HUDEP-2 (cell line): ENCODE measurements at regions not wholly inside any gene's neighbourhood (a gene's known extent, or its start where the extent isn't known, plus 50 kb on each side); places are given as distances from the start of the nearest gene placed in this dataset.
"Not testable (repeated sequence)": the region's sequence is repeated elsewhere in the genome, so short reads cannot be mapped to it uniquely, and the experiment has no call there.

Source experiments
- DNase-seq, 76 experiments: peaks; one replicate each; lab custom pipeline; 2025; ENCODE audit not compliant: unreplicated experiment in 76 of 76; lab: John Stamatoyannopoulos, UW

DNA sequence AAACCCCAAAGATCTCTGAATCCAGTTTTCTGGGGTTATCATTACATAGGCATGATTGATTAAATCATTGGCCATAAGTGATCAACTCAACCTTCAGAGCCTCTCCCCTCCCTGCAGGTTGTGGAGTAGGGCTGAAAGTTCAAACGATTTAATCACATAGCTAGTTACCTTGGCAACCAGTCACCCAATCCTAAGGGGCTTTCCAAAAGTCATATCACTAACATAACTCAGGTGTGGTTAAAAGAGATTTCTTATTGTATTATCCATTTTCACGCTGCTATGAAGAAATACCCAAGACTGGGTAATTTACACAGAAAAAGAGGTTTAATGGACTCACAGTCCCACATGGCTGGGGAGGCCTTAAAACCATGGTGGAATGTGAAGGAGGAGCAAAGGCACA, 935.1 kb upstream of the SLC35B3 start:
- DNase-seq: no peak

DNA sequence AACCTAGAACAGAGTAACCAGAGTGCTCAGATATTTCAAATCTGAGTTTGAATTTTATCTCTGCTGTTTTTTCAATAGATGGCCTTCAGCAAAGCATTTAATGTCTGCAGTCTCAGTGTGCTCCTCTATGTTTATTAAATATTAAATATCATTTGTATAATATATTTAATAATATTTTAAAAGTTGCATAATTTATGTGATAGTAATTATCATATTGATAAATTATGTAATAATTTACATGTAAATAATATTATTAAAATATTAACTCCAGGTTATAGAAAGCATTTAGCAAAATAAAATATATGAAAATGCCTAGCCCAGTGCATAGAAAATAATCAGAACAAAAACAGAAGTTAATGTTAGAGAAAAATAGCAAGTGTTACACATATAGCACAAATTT, 930.0 kb upstream of the SLC35B3 start:
- no peak for DNase-seq

DNA sequence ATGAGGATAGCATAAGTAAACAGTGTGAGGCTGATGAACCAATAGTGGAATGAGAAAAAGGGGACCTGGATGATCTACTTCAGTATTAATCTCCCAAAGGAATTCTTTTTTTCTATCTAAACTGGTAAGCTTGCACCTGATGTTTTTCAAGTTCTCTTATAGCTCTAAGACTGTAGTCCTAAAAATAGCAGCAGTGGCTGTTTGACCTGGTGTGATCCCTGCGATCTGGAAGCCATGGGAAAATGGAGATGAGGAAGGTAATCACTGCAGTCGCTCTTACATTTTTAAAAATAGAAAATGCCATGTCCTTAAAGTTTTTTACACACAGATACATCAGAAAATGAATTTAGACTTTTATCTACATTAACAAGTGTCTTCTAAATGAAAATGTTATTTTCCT, 926.4 kb upstream of the SLC35B3 start:
- DNase-seq: no peak

DNA sequence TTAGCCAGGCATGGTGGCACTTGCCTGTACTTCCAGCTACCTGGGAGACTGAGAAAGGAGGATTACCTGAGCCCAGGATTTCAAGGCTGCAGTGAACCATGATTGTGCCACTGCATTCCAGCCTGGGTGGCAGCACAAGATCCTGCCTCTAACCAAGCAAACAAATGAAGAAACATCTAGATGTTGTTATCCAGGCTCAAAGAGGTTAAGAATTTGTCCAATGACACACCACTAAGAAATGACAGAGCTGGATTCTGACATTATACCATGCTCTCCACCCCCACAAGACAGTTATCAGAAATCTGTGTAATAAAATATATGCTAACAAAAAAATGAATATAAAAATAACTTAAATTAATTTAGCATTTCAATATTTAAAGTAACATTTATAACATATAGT, 925.5 kb upstream of the SLC35B3 start:
- no peak for DNase-seq

DNA sequence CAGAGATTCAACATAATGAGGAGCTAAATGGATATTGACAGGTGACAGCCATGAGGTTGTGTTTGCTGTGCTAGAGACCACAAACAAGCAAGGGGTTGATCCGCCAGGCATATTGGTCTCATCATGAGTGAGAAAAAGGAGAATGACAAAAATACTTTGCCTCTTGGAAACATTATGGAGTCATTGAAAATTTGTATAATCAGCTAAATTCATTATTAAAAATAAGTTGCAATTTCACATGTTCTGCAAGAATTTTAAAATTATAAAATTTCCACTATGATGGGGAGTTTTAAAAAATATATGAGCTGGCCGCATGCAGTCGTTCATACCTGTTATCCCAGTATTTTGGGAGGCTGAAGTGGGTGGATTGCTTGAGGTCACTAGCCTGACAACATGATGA, 912.3 kb upstream of the SLC35B3 start:
- DNase-seq: no peak

DNA sequence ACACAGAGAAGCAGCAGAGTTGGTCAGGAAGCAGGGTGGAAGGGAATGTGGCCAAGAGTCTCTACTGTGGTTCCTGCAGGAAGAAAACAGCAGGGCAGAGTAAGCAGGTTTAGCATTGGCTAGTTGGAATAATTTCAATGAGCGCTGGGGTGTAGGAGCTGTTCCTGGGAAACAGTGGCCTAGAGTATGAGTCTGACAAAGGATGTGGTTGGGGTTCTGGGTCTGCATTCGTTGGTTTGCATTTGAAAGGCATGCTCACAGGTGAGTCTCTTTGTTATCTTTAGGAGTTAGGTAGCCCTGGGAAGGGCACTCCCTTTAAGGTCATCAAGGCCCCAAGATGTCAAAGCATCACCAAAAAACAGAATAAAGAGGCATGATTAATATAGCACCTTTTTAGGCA, 911.6 kb upstream of the SLC35B3 start:
- no peak for DNase-seq

DNA sequence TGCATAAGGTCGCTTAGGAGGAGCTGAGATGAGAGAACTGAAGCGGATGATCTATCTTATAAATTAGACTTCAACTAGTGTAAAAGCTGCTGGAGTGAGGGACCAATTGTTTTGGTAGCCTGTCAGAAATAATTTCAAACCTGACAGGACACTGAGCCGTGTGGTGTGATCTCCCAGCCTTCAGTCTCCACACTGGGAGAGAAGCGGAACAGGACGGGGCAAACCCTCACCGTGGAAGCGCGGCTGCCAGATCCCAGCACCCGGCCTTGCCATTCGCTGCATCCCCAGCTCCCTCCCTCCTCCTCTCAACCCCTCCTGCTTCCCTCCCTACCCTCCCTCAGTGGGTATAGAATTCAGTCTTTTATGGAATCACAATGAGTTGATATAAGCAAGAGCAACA, 900.1 kb upstream of the SLC35B3 start:
- DNase-seq: no peak

DNA sequence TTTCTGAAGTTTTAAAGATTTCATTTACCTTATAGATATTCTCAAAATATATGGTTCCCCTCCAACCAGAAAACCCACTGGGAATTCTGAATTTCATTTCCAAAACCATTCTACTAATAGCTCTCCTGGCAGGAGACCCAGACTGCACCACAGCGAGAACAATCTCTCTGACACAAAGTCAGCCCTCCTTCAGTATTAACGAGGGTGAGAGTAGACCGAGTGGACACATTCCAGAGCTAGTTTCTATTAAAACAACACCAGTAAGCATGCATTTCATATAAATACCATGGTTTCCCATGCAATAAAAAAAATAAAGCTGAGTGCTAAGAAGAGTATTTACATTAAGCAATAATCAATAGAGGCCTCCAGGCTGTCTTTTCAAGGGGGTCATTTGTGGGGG, 899.6 kb upstream of the SLC35B3 start:
- no peak for DNase-seq

DNA sequence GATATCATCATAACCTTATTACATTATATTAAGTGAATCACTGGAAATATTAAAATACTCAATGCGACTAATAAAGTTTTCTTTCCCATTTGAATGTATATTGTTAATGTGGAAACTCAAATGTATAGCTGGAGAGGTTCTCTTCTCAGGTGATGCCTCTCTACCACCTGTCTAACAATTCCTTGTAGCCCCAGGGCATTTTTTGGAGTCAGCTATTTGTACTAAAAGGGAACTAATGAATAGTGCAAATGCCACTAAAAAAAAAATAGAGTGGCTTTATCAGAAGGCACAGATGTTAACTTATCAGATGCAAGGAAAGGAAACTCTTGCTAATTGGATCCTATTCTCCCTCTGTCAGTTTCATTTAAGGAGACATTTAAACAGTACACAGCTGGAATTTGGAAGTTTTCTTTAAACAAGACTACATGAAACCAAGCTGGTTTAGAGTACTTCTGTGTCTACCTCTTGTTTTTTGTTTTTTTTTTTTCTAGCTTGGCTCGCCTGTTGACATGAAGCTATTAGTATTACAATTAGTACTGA, 897.0 kb upstream of the SLC35B3 start:
- no peak for DNase-seq

DNA sequence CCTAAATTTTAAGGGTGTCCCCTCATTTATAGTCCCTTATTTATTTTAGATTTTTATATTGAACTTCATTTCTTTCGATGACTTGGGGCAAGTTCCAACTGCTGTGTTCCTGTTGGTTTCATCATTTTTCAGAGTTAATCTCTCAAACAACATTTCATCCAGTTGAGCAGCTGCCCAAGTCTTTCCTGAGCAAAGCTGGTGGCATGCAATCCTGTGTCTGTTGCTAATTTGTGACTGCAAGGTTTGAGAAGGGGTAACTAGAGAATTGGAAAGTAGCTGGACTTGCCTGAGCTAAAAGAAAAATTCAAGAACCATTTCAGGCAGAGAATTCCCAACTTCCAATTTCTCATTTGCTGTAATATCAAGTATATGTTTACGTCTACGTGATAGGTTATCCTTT, 881.5 kb upstream of the SLC35B3 start:
- DNase-seq: no peak

DNA sequence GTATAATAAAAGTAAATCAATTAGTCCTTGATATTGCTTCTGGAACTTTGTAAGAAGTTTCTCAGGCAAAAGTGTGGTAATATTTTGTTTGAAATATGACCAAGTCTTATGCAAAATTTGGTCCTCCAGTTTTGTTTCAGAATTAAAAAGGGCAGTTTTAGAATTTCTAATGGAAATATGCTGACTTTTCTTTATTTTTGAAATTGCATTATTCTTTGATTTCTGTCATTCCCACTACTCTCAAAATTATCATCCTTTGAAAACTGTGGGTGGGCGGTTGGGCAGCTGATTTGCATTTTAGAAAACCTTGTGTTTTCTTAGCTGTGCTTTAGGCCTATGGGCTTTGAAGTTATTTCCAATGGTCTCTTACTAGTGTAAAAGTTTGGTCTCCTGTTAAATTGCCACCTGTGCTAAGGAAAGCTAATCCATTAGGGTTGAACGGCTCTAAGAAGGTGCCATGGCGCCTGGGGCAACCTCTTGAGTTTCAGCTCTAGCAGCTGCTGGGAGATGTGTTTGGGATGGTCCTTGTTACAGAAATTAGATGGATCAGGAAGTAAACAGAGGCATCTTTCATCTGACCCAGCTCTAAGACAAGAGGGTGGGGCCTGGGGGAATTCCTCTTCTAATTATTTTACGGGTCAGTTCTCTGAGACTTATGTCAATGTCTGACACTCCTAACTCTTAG, 880.8 kb upstream of the SLC35B3 start:
- DNase-seq: no peak

DNA sequence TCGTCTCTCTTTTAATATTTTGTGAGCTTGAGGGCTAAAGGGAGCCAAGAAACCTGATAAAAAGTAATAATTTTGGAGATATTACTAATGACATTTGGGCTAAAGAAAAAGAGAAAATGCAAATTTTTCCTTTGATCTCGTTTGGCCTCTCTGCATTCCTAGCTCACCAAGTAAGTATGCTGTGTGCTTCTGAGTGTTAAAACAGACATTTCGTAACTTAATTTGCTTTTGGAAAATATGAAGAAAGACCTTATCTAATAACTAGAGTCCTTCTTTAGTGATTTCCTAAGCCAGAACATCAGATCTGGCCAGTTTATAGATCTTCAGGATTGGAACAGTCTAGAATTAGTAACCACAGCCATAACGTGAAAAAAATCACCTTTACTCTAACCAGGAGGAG, 872.9 kb upstream of the SLC35B3 start:
- no peak for DNase-seq

DNA sequence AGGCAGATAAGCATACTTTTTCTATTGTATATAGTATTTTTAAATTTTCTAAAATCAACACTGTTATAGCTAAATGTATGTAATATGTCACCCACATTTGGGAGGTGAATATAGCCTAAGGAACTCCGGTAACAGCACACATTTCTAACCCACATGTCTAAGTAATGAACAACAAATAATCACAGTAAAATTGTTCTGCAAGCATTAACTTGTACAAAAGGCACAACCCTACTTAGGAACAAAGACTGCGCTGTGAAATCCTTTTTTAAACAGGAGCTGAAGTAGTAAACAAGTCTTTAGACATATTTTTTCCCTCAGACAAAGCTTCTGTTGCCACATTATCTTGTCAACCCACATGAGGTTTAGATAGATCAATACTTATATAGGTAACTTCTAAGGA, 872.4 kb upstream of the SLC35B3 start:
- no peak for DNase-seq

DNA sequence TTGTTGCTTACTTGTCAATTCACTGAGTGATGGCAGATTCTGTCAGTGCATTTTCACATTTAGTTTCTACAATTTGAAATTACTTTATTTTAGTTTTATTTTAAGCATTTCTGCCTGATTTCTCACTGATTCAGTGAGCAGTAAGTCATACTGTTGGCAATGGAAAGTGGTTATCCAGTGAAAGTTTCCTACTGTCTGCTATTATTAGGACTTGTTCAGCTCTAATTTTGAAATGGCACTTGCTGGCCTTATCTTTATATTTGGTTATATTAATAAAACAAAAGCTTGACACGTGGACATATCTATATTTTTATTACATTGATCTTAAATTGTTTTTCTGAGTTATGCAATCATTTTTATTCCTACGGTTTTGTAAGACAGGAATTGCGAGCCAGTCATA, 871.8 kb upstream of the SLC35B3 start:
- DNase-seq: no peak

DNA sequence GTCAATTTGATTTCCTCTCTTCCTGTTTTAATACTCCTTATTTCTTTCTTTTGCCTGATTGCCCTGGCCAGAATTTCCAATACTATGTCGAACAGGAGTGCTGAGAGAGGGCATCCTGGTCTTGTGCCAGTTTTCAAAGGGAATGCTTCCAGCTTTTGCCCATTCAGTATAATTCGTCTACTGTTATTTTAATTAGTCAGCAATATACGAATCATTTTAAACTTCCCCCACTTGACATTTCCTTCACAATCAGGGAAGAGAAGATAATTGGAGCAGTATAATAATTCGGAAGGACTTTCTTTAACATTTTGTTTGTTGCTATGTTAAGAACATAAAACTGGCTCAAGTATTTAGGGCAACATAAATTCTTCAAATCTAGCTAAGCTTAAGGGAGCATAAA, 860.3 kb upstream of the SLC35B3 start:
- DNase-seq: no peak

DNA sequence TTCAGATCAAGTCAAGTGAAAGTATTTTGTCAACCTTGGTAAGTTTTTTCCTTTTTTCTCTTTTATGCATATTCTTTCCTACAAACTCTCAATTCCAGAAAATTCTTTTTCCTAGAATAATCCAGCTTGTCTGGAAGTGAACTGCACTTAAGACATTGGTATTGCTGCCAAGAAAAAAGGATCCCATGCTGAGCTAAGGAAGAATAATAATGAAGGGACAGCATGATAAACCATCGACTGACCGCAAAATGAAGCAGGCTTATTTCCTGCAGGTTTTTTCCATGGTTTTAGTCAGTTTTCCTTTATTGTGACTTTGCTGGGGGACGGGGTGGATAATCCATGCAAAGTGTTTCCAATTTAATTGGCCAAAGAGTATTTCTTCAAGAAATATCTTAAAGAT, 857.6 kb upstream of the SLC35B3 start:
- DNase-seq: no peak

DNA sequence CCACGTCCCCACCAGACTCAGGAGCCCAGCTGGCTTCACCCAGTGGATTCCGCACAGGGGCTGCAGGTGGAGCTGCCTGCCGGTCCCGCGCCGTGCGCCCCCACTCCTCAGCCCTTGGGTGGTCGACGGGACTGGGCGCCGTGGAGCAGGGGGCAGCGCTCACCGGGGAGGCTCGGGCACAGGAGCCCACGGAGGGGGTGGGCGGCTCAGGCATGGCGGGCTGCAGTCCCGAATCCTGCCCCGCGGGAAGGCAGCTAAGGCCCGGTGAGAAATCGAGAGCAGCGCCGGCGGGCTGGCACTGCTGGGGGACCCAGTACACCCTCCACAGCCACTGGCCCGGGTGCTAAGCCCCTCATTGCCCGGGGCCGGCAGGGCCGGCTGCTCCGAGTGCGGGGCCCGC, 855.0 kb upstream of the SLC35B3 start:
- not testable (repeated sequence) for DNase-seq

DNA sequence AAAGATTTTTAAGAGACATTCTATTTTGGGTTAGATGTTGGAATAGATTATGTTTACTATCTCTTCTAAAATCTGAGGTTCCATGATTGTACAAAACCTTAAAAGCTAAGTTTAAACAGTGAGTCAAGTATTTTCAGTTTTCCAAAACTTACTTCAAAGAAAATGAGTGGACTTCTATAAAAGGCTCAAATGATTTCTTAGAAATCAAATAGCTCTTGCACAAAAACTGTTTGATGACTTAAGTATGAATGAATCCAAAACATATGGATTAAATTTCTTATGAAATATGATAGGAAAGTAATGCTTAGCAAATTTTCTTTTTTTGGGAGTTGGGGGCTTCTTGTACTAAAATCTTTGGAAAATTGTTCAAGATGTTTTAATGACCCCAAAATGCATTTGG, 837.3 kb upstream of the SLC35B3 start:
- DNase-seq: no peak

DNA sequence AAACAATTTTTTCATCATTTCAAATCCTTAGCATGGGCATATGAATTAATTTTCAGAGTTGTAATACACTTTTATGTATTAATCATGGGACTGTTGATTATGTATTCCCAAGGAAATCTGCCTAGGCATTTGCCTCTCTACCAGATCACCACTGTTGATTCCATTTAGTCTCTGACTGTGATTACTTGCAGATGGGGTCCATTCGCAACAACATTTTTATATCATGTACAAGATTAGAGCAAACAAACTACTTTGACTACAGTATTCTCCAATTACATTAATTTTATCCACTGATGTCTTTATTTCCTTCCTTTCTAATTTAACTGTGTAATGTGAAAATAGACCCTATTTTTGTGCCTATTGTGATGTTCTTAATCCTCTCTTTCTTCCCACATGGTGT, 831.4 kb upstream of the SLC35B3 start:
- no peak for DNase-seq

DNA sequence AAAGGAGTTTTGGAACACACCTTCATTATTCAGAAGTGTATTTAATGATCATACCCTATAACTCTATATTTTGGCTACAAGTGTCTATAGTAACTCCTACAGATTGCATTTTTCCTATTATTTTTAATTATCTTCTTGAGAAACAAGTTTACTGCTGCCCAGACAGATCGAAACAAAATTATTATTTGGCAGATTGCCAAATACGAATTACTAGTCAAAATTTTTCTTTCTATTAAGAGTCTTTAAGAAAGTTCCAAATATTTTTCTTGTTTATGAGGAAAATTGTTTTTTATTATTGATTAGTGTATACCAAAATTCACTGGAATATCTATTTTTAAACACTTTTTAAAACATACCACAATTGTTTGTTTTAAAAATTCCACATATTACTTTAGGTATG, 821.9 kb upstream of the SLC35B3 start:
- DNase-seq: no peak

DNA sequence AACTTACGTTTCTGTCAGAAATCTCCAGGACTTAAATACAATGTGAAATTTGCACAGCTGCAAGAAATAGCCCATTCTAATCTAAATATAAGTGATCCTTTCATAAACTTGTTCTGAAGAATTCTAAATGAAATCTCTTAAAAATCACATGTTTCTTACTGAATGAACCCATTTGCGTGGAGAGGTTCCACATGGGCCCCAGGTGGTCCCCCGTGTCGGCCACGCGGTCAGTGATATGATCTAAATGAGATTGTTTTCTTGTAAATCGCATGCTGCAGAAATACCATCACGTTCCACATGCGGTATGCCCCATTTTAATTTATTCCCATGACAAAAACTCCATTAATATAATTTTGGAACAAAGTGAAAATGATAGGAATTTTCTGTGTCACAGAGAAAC, 818.9 kb upstream of the SLC35B3 start:
- no peak for DNase-seq

DNA sequence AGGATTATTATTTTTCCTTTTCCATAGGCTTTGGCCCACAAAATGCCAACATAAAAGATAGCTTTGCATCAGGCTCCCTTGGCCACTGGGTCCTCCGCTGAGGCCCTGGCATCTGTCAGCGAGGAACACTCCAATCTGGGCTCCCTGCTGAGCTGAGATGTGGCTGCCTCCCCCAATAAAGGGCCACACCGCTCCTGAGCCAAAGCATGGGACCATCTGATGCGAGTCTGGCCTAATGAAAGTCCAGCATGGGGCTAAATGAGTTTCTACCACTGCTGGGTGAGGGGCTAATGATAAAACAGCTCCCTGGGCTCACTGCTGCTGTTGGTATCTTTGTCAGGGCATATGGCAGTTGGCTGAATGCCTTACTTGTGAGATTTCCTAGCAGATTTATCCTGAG, 817.5 kb upstream of the SLC35B3 start:
- no peak for DNase-seq

DNA sequence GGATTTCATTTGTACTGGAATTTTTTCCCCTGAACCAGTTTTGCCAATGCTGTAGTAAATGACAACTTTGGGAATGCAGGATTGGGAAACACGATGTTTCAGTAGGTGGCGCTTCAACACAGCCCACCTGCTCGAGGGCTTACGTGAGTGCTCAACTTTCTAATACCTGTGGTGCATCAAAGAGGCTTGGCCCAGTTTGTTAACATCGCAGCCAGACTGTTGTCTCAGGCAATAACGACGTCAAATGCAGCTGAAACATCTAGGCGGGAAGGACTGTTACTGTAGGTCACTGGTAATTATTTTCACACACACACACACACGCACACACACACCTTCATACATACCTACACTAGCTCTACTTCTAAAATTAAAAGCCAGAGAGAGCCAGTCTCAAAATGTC, 815.5 kb upstream of the SLC35B3 start:
- DNase-seq: no peak
